ENCODE measurements at regions not wholly inside any gene's neighbourhood (a gene's known extent, or its start where the extent isn't known, plus 50 kb on each side); places are given as distances from the start of the nearest gene placed in this dataset.

DNA sequence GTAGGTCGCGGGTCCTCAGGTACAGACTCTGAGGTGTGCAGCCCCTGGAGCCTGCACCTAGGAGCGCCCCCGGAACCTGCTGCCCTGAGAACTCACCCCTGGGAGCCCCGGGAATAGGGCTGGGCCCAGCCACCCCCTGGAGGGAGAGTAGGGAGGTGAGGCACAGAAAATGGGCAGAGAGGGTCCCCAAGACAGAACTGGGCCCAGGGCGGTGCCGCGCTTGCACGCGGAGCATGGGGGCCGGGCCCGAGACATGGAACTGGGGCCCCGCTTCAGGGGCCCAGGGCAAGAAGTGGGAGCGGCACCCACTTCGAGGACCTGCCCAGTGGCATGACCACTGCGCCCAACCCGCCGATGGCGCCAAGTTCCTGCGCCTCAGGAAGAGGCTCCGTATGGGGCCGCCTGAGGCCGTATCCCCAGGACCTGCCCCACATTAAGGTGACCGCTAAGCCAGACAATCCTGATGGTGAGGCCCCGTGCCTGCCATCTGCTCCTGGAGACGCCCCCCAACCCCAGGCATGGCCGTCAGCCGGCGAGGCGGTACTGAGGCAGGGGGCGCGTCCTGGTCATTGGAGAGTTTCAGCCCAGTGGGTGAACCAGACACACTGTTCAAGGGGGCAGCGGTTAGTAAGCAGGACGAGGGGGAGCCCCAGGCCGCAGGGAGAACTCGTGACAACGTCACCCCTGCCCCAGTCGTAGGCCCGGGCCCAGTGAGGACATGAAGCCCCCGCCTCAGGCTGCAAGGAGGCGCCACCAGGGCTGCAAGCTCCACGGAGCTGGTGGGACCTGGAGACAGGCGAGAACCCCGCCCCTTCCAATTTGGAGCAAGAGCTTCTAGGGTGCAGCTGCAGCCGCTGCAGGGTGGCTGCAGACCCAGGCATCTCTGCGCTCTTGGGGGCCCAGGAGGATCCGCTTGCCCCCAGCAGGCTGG, 89.5 kb upstream of the PUM3 start (continued):
- TF ChIP-seq ZNF292 (tag by site-specific recombination; IDR thresholded peaks at IDR 0.05; ENCODE audit: borderline replicate concordance, low read depth) = no peak

DNA sequence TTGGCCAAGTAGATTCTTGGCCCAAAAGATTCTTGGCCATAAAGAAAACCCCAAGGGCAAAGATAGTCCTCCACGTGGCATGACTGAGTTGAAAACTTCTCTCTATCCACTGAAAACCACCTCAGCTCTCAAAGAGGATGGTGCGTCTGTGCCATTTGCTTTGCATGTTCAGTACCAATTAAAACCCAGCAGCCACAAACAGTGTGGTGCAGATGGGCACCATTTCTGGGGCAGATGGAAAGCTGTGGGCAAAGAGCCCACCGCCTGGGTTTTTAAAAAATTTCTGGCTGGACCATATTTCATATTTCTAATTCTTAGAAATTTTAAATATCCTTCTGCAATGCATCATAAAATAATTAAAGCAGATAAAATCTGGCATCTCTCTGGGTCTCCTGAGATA, 84.5 kb upstream of the PUM3 start:
- no peaks in the 10 kb centered on the region for H3K36me3 ChIP-seq (ENCODE audit: control insufficient read depth in 2 of 2, insufficient read depth in 1 of 2, low read length in 2 of 2)
- POLR2A ChIA-PET = no interaction called here
- no peaks in the 10 kb centered on the region for H3K9me3 ChIP-seq (ENCODE audit: control insufficient read depth, insufficient read depth, low read depth, low read length)
- no peak overlapping the region for H3K27ac ChIP-seq (ENCODE audit: extremely low read depth, low read depth, low read length)
- TF ChIP-seq REPIN1 (tag by site-specific recombination; IDR thresholded peaks at IDR 0.05; ENCODE audit: low read depth) = no peak
- no peak for TF ChIP-seq ZSCAN30 (tag by site-specific recombination; IDR thresholded peaks at IDR 0.05)
- TF ChIP-seq ZFP37 (tag by site-specific recombination; IDR thresholded peaks at IDR 0.05) = no peak
- no peak for TF ChIP-seq ZBTB17 (tag by site-specific recombination; IDR thresholded peaks at IDR 0.05)
- no peak for TF ChIP-seq ZNF549 (tag by site-specific recombination; IDR thresholded peaks at IDR 0.05)
- TF ChIP-seq ZNF266 (tag by site-specific recombination; IDR thresholded peaks at IDR 0.05; ENCODE audit: low read depth) = no peak
- no peak for TF ChIP-seq ZNF501 (tag by site-specific recombination; IDR thresholded peaks at IDR 0.05)
- TF ChIP-seq ZBTB8A (tag by site-specific recombination; IDR thresholded peaks at IDR 0.05) = no peak
- TF ChIP-seq, protein P1, sequence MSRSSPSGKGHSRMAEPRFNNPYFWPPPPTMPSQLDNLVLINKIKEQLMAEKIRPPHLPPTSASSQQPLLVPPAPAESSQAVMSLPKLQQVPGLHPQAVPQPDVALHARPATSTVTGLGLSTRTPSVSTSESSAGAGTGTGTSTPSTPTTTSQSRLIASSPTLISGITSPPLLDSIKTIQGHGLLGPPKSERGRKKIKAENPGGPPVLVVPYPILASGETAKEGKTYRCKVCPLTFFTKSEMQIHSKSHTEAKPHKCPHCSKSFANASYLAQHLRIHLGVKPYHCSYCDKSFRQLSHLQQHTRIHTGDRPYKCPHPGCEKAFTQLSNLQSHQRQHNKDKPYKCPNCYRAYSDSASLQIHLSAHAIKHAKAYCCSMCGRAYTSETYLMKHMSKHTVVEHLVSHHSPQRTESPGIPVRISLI (tag by site-specific recombination; IDR thresholded peaks at IDR 0.05) = no peak
- TF ChIP-seq ZNF114 (tag by site-specific recombination; IDR thresholded peaks at IDR 0.05) = no peak
- no peak for TF ChIP-seq PRDM1 (tag by site-specific recombination; IDR thresholded peaks at IDR 0.05)
- TF ChIP-seq, protein P2, sequence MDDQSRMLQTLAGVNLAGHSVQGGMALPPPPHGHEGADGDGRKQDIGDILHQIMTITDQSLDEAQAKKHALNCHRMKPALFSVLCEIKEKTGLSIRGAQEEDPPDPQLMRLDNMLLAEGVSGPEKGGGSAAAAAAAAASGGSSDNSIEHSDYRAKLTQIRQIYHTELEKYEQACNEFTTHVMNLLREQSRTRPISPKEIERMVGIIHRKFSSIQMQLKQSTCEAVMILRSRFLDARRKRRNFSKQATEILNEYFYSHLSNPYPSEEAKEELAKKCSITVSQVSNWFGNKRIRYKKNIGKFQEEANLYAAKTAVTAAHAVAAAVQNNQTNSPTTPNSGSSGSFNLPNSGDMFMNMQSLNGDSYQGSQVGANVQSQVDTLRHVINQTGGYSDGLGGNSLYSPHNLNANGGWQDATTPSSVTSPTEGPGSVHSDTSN (CRISPR knock-in tag; IDR thresholded peaks at IDR 0.05) = no peak
- CTCF ChIA-PET = interaction anchor here (0.7 kb wide), 1 partner anchor 278 kb away, joined by 4 read pairs; no protein-coding TSS in a partner anchor
- 0 out of 2 replicates have a peak, but pooled peaks cover 2% of the 10 kb centered on the region for H3K4me1 ChIP-seq (ENCODE audit: control insufficient read depth, insufficient read depth, low read length)
- H3K4me3 ChIP-seq (ENCODE audit: low read depth, low read length) = no peak overlapping the region

DNA sequence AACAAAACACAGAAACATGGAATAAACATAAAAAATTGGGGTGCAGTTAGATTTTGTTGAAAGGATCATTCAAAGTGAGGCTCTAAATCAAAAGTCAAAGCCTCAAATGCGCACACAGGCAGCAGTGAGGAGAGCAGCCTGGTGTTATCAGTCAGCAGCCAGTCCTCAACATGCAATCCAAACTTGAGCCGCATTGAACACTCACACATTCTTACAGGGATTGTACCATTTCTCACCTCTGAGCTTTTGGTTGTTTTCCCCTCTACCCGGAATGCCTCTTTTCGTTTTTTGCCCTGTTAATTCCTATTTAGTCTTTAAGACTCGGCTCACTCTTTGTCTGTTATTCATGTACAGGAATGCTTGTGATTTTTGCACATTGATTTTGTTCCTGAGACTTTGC, 81.1 kb upstream of the PUM3 start:
- POLR2A ChIA-PET = no interaction called here

More for the DNA sequence above, 81.1 kb upstream of the PUM3 start:
- Histone ChIP-seq H3K36me3 (ENCODE audit: control insufficient read depth in 2 of 2, insufficient read depth in 1 of 2, low read length in 2 of 2) (no peaks in the 10 kb centered on the region), H3K27ac (ENCODE audit: extremely low read depth, low read depth, low read length) (no peak overlapping the region), H3K4me3 (ENCODE audit: low read depth, low read length) (no peak overlapping the region), H3K4me1 (ENCODE audit: control insufficient read depth, insufficient read depth, low read length) (0 out of 2 replicates have a peak, but pooled peaks cover 2% of the 10 kb centered on the region), H3K9me3 (ENCODE audit: control insufficient read depth, insufficient read depth, low read depth, low read length) (no peaks in the 10 kb centered on the region)
- CTCF ChIA-PET = interaction anchor here (0.5 to 0.7 kb wide), 2 partner anchors 25 to 70 kb away, joined by 3 to 4 read pairs; no protein-coding TSS in a partner anchor
- TF ChIP-seq, protein P3, sequence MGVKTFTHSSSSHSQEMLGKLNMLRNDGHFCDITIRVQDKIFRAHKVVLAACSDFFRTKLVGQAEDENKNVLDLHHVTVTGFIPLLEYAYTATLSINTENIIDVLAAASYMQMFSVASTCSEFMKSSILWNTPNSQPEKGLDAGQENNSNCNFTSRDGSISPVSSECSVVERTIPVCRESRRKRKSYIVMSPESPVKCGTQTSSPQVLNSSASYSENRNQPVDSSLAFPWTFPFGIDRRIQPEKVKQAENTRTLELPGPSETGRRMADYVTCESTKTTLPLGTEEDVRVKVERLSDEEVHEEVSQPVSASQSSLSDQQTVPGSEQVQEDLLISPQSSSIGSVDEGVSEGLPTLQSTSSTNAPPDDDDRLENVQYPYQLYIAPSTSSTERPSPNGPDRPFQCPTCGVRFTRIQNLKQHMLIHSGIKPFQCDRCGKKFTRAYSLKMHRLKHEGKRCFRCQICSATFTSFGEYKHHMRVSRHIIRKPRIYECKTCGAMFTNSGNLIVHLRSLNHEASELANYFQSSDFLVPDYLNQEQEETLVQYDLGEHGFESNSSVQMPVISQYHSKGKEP (tag by site-specific recombination; IDR thresholded peaks at IDR 0.05) = no peak
- TF ChIP-seq SP3 (tag by site-specific recombination; IDR thresholded peaks at IDR 0.05) = no peak
- no peak for TF ChIP-seq ZNF350 (tag by site-specific recombination; IDR thresholded peaks at IDR 0.05)
- no peak for TF ChIP-seq KLF10 (tag by site-specific recombination; IDR thresholded peaks at IDR 0.05)

All from HEK293 (cell line).